Stimulated activated naive CD8-positive, alpha-beta T cell treated with anti-CD3 and anti-CD28 coated beads, Interleukin-15, amount 100 ng/mL, for 72 hours (primary cell): ENCODE measurements at regions not wholly inside any gene's neighbourhood (a gene's known extent, or its start where the extent isn't known, plus 50 kb on each side); places are given as distances from the start of the nearest gene placed in this dataset.
"Not testable (repeated sequence)": the region's sequence is repeated elsewhere in the genome, so short reads cannot be mapped to it uniquely, and the experiment has no call there.

Experiments used
- ATAC-seq: fragments of 150-1000 bp; cut with Tn5 transposase; 2 replicates; pipeline ENCODE4 v1.10.0; 2021; ENCODE audit warnings: mild to moderate bottlenecking, moderate library complexity
- DNase-seq, 2 donors: peaks; one replicate each; pipeline ENCODE4 v3.0.0; 2021 to 2022
- H3K27ac Mint-ChIP-seq, 2 donors: one replicate each; pipeline ENCODE4 v1.8.0; 2022; ENCODE audit warnings: mild to moderate bottlenecking in 2 of 2, mixed read lengths in 2 of 2, moderate library complexity in 2 of 2
- H3K27me3 Mint-ChIP-seq: one replicate; pipeline ENCODE4 v1.8.0; 2022; ENCODE audit warnings: mixed read lengths
- H3K4me1 Mint-ChIP-seq: one replicate; pipeline ENCODE4 v1.8.0; 2022; ENCODE audit warnings: mild to moderate bottlenecking, mixed read lengths
- H3K4me3 Mint-ChIP-seq, 2 donors: one replicate each; pipeline ENCODE4 v1.8.0; 2022; ENCODE audit warnings: mild to moderate bottlenecking in 2 of 2, mixed read lengths in 2 of 2, moderate library complexity in 1 of 2
- H3K9me3 Mint-ChIP-seq, 2 donors: one replicate each; pipeline ENCODE4 v1.8.0; 2022; ENCODE audit warnings: mixed read lengths in 2 of 2

DNA sequence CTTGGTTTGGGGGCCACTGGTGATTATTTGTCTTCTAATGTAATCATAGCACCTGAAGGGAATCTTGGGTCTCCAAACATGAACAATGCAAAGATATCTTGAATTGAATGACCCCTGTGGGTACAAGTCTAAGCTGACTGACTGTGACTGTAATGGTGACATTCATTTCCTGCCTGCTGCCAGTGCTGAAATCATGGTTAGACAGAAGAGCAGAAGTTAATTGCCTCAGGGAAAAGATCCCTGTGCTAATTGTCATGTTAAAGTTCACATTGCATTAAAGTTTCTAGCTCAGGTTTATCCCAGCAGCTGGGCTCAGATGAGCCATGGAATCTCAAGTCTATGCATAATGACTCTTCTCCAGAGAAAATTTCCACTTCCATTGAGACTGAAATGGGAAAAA lies 772.0 kb downstream of the ETS1 start:
- H3K4me1 Mint-ChIP-seq = no peaks in the 10 kb centered on the region
- no peak overlapping the region for H3K27ac Mint-ChIP-seq
- no peaks in the 10 kb centered on the region for H3K27me3 Mint-ChIP-seq
- no peak overlapping the region for H3K4me3 Mint-ChIP-seq
- ATAC-seq (no peak), DNase-seq (no peak)
- H3K9me3 Mint-ChIP-seq = no peaks in the 10 kb centered on the region

DNA sequence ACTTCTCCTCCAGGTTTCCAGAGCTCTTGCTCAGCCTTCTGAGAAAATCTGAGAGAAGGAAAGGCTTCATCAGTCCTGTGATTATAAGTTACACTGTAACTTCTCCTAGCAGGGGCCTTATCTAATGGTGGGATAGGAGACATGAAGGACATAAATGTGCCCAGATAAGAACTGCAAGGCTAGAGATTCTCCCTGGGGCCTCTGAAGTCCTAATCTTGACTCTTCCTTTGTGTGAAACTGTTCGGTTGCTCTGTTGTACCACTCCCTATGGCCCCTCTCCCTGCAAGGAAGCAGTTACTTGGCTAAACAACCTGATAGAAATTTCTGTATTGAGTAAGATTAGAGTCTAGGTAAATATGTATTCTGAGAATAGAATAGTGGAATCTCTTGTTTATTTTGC lies 780.9 kb downstream of the ETS1 start:
- Mint-ChIP-seq H3K9me3 (no peaks in the 10 kb centered on the region), H3K27ac (no peak overlapping the region), H3K4me3 (no peak overlapping the region), H3K27me3 (no peaks in the 10 kb centered on the region), H3K4me1 (no peaks in the 10 kb centered on the region)
- DNase-seq (no peak), ATAC-seq (no peak)

DNA sequence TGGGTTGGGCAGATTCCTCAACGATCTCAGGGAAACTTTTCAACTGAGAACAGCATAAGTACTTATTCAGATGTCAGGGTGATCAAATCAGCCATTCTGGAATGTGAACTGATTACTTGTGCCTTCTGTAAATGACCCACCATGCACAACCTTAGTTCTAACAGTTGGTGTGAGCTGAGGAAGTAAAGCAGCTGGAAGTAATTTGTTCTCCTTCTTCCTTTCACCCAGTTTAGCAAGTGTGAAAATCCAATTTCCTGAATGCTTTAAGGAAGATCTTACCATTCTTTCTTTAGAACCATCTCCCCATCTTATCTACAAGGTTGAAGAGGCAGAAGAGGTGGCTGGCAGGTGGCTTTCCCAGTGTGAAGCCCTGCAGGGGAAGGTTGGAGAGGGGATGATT lies 781.6 kb downstream of the ETS1 start:
- H3K27ac Mint-ChIP-seq = no peak overlapping the region
- H3K4me3 Mint-ChIP-seq = no peak overlapping the region
- no peaks in the 10 kb centered on the region for H3K4me1 Mint-ChIP-seq
- H3K27me3 Mint-ChIP-seq = no peaks in the 10 kb centered on the region
- DNase-seq (no peak), ATAC-seq (no peak)
- no peaks in the 10 kb centered on the region for H3K9me3 Mint-ChIP-seq

DNA sequence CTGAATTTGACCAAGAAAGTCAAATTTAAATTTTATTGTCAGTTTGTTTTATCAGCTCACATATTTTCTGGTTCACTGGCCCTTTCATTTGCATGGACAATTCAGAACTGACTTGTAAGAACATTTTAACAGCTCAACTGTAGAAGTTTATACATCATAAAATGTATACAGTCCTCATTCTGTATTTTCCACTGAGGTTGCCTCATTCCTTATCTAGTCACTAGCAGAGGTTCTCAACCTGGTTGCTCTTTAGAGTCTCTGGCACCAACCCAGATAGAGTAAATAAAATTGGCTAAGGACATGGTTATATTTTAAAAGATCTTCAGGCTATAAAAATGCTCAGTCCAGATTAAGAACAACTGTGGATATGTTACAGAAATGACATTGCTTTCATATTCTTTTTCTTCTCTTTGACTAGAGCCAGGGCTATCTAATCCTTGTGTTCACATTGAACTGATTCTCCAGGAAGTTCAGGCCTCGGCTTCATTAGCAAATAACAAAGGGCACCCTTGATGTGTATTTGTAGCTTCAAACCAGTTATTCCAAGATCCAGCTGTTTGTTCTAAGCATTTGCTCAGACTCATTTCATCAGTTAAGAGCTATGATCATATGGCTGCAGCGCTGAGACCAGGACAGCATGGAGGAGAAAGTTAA lies 782.5 kb downstream of the ETS1 start:
- Mint-ChIP-seq H3K27me3 (no peaks in the 10 kb centered on the region), H3K4me1 (no peaks in the 10 kb centered on the region), H3K9me3 (no peaks in the 10 kb centered on the region), H3K27ac (no peak overlapping the region), H3K4me3 (no peak overlapping the region)
- no peak for DNase-seq
- no peak for ATAC-seq

DNA sequence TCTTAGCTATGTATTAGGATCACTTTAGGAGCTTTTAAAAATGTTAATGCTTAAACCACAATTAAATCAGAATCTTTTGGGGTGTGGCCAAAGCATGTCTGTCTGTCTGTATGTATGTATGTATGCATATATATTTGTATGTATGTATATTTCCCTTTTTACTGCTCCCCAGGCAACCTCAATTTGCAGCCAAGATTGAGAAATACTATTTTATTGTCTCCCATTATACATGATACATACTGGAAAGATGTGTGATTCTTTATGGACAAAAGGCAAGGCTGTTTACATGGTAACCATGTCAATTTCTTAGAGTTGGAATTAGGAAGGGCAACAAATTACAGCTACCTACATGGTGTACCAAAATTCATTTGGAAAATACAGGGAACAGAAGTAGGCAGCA lies 783.6 kb downstream of the ETS1 start:
- no peak for DNase-seq
- H3K27ac Mint-ChIP-seq = no peak overlapping the region
- no peak overlapping the region for H3K4me3 Mint-ChIP-seq
- H3K27me3 Mint-ChIP-seq = no peaks in the 10 kb centered on the region
- H3K4me1 Mint-ChIP-seq = no peaks in the 10 kb centered on the region
- H3K9me3 Mint-ChIP-seq = no peaks in the 10 kb centered on the region
- ATAC-seq = no peak

DNA sequence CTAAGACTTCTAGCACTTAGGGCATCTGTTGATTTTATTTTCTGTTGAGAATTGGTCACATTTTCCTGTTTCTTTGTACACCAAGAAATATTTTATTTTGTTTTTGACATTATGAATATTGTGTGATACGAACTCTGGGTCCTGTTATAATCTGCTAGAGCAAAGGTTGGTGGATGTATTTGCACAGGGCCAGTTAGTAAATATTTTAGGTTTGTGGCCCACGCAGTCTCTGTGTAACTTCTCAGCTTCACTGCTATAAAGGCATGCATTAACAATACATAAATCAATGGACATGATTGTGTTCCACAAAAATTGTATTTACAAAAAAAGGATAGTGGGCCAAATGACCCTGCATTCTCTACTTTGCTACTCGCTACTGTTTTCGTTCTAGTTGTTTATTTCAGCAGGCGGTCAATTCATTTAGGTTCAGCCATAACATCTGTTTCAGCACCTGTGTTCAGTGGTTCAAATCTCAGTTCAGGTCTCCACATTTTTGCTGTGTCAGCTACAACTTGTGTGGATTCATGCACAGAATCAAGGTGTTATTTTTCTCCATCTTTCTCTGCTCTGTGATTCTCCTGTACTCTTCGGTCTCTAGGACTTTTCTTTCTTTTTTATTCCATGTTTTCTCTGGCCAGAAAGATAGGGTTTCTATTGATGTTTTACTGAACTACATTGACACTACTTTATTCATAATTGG lies 786.2 kb downstream of the ETS1 start:
- H3K4me3 Mint-ChIP-seq = no peak overlapping the region
- no peak overlapping the region for H3K27ac Mint-ChIP-seq
- no peaks in the 10 kb centered on the region for H3K9me3 Mint-ChIP-seq
- DNase-seq (no peak), ATAC-seq (no peak)
- no peaks in the 10 kb centered on the region for H3K4me1 Mint-ChIP-seq
- H3K27me3 Mint-ChIP-seq = no peaks in the 10 kb centered on the region

DNA sequence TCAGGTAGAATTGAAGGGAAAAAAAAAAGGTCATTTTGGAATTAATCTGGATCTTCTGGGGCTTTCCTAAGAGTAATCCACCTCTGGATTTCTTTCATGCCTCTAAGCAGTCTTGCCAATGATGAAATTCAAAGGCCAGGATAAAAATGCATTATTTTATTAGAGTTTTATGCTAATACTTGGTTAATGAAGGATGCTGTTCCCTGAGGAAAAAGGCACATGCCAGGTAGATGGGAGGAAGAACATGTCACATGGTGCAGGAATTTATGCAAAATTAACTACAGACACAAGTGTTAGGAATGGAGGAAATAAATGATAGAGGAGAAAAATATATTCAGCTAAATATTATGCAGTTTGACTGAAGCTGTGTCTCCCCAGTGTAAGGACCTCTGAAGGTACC lies 792.0 kb downstream of the ETS1 start:
- Mint-ChIP-seq H3K27me3 (no peaks in the 10 kb centered on the region), H3K9me3 (no peaks in the 10 kb centered on the region), H3K27ac (no peak overlapping the region), H3K4me1 (no peaks in the 10 kb centered on the region), H3K4me3 (no peak overlapping the region)
- ATAC-seq (no peak), DNase-seq (no peak)

DNA sequence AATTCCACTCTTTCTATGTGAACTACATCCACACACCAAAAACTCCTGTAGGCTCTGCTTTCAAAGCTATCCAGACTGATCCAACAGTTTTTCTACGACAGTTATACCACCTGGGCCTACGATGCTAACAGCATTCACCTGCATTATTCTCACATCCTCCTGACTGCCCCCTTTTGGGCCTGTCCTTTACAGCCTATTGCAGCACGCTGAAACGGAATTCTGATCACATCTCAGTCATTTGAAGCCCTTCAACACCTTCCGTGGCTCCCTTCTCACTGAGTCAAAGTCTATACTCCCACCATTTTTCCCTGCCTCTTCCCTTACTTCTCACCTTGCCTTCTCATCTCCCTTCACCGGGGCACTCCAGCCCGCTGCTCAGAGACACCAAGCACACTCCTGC lies 791.3 kb upstream of the KIRREL3 start:
- no peak for DNase-seq
- Mint-ChIP-seq H3K27me3 (no peaks in the 10 kb centered on the region), H3K4me3 (no peak overlapping the region), H3K27ac (no peak overlapping the region), H3K4me1 (no peaks in the 10 kb centered on the region), H3K9me3 (no peaks in the 10 kb centered on the region)
- no peak for ATAC-seq

DNA sequence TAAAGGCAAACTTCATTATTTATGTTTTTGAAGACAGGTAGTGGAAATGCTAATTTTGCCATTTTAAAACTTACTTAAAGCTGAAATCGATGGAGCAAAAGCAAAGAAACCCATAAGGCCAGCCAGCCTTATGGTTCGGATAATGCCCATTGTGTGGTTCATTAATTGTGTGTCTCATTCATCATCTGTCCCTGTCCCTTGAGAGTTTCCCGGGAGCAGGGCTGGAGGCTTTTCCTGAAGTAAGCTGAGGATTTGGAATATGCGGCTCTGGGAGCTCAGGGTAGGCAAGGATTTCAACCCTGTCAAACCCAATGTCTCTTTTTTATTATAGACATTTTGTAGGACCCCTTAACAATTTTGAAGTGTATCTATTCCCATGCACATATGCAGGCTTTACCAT lies 790.0 kb upstream of the KIRREL3 start:
- DNase-seq (no peak), ATAC-seq (no peak)
- Mint-ChIP-seq H3K4me3 (no peak overlapping the region), H3K27ac (no peak overlapping the region), H3K9me3 (no peaks in the 10 kb centered on the region), H3K27me3 (no peaks in the 10 kb centered on the region), H3K4me1 (no peaks in the 10 kb centered on the region)

DNA sequence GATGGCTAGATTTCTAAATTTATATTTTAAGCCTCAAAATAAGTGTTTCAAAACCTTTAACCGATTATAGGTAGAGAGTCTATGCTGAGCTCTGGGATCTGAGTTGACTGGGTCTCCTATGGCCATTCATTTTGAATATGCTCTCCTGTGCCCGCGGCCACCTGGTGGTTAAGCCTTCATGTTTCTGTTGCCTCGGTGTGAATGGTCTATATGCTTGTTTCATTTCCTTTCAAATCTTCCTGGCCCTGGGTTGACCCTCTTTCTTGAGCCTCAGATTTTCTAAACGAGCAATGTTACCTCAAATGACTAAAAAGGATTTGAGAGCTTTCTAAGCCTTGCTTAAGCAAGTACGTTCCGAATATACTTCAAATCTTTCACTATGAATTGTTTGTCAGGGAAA lies 789.4 kb upstream of the KIRREL3 start:
- DNase-seq = no peak
- Mint-ChIP-seq H3K27ac (no peak overlapping the region), H3K27me3 (no peaks in the 10 kb centered on the region), H3K9me3 (no peaks in the 10 kb centered on the region), H3K4me3 (no peak overlapping the region), H3K4me1 (no peaks in the 10 kb centered on the region)
- ATAC-seq = no peak

DNA sequence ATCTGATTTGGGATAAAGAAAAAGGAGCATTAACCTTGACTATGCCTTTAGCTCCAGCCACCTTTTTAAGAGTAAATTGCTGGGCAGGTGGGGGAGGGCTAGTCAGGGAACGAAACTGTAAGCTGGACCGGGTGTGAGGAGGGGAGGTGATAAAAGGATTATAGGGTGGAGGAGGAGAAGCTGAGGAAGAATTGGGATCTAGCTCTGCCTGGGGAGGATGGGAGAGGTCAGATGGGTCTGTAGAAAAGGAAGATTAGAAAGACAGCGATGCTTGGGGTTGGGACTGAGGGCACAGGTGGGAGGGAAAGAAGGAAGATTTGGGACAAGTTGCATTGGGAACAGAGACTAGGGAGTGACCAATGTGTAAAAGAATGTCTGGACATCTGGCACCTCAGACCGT lies 772.4 kb upstream of the KIRREL3 start:
- DNase-seq, H3K27ac Mint-ChIP-seq, H3K27me3 Mint-ChIP-seq, ATAC-seq, H3K4me3 Mint-ChIP-seq, H3K9me3 Mint-ChIP-seq, H3K4me1 Mint-ChIP-seq: not testable (repeated sequence)

DNA sequence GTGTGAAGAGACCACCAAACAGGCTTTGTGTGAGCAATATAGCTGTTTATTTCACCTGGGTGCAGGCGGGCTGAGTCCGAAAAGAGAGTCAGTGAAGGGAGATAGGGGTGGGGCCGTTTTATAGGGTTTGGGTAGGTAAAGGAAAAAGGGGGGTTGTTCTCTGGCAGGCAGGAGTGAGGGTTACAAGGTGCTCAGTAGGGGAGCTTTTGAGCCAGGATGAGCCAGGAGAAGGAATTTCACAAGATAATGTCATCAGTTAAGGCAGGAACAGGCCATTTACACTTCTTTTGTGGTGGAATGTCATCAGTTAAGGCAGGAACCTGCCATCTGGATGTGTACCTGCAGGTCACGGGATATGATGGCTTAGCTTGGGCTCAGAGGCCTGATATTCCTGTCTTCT lies 768.4 kb upstream of the KIRREL3 start:
- not testable (repeated sequence) for ATAC-seq, H3K9me3 Mint-ChIP-seq

DNA sequence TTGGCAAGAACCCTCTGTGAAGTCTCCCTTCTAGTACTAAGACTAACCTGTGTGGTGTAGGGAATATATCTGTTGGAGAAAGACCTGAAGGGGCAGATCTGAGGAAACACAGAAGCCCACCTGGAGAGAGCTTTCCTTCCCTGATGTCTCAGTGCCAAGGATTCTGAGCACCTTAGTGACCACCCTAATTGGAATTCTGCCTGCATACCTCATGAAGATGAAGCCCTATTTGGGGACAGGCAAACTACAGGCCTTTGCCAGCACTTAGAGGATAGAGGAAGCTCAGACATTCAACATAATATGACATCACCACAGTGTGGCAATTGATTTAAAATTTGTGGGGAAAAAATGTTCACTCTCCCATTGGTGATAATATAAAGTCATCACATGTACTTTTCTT lies 766.2 kb upstream of the KIRREL3 start:
- no peaks in the 10 kb centered on the region for H3K9me3 Mint-ChIP-seq
- no peak for DNase-seq
- H3K27ac Mint-ChIP-seq = no peak overlapping the region
- no peak overlapping the region for H3K4me3 Mint-ChIP-seq
- peaks cover 7% of the 10 kb centered on the region for H3K27me3 Mint-ChIP-seq
- H3K4me1 Mint-ChIP-seq = no peaks in the 10 kb centered on the region
- ATAC-seq = no peak

More for the DNA sequence above, 768.4 kb upstream of the KIRREL3 start:
- not testable (repeated sequence) for H3K4me3 Mint-ChIP-seq, H3K4me1 Mint-ChIP-seq, H3K27me3 Mint-ChIP-seq, DNase-seq, H3K27ac Mint-ChIP-seq

DNA sequence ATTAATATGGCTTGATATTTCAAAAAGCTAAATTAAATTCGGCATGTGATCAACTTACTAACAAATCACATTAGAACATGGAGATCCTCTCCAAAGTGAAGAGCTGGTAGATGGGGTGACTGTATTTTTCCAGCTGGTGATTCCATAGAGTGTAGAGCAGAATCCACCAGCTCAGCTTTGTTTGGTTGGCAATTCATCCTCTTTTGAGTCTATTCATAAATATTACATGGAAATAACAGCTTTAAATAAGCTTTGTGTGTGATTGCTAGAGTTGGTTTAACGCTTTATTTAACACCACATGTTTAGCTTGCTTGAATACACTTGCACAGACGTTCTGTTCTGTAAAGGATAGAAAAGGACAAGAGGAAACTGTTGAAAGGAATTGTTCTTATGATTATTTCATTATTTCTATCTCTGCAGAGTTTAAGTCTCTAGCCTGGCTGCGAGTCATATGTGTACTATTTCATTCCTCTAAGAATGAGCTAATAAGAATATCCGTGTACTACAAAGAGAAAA lies 738.3 kb upstream of the KIRREL3 start:
- Mint-ChIP-seq H3K27ac (no peak overlapping the region), H3K4me1 (no peaks in the 10 kb centered on the region), H3K9me3 (no peaks in the 10 kb centered on the region), H3K27me3 (no peaks in the 10 kb centered on the region), H3K4me3 (no peak overlapping the region)
- ATAC-seq = no peak
- DNase-seq = no peak

DNA sequence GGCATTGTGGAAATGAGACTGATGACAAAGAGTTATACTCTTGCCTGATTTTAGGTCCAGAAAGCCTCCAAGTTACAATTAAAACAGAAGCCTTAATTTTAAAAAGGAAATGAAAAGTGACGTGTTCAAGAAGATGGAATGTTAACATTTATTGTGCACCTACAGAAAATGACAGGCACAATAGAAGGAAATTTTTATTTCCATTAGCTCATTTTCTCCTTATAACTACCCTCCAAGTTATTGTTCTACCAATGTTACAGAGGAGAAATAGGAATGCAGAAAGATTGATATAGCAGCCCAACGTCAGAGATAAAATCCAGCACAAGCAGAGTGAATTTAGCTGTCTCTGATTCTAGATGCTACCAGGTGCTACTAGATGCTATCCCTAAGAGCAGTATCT lies 736.9 kb upstream of the KIRREL3 start:
- ATAC-seq = no peak
- H3K27ac Mint-ChIP-seq = no peak overlapping the region
- no peaks in the 10 kb centered on the region for H3K9me3 Mint-ChIP-seq
- no peak for DNase-seq
- no peak overlapping the region for H3K4me3 Mint-ChIP-seq
- no peaks in the 10 kb centered on the region for H3K4me1 Mint-ChIP-seq
- no peaks in the 10 kb centered on the region for H3K27me3 Mint-ChIP-seq

DNA sequence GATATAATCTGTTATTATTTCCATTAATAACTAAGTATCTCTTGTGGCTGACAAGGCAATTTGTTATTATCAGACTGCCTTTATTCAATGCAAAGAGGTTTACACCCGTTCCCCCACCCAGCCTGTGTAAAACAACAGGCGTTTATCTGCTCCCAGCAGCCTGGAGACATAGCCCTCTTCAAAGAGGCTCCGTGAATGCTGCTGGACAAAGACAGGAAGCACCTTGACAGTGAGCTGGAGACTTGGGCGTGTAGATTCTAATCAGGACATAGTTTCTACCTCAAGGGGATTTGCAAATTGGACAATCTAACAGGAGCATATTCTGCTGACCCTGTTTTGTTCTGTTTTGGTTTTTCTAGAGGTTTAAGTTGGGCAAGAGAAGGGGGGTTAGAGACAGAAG lies 733.0 kb upstream of the KIRREL3 start:
- no peaks in the 10 kb centered on the region for H3K9me3 Mint-ChIP-seq
- DNase-seq = no peak
- H3K4me1 Mint-ChIP-seq = no peaks in the 10 kb centered on the region
- peak overlapping the region in 1 of 2 donors; percentile 61 for H3K27ac Mint-ChIP-seq
- no peak for ATAC-seq
- no peak overlapping the region for H3K4me3 Mint-ChIP-seq
- H3K27me3 Mint-ChIP-seq = no peaks in the 10 kb centered on the region

DNA sequence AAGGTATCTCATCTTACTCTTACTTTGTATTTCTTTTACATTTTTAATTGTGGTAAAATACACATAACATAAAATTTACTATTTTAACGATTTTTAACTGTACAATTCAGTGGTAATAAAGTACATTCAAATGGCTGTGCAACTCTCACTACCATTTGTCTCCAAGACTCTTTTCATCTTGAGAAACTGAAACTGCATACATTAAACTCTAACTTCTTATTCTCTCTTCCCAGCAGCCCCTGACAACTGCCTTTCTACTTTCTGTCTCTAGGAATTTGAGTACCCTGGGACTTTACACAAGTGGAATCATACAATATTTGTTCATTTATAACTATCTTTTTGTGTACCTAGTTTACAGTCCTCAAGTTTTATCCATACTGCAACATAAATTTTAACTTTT lies 725.8 kb upstream of the KIRREL3 start:
- Mint-ChIP-seq H3K9me3 (no peaks in the 10 kb centered on the region), H3K4me1 (no peaks in the 10 kb centered on the region), H3K27me3 (no peaks in the 10 kb centered on the region), H3K4me3 (no peak overlapping the region), H3K27ac (no peak overlapping the region)
- ATAC-seq (no peak), DNase-seq (no peak)
